ENCODE measurements at regions not wholly inside any gene's neighbourhood (a gene's known extent, or its start where the extent isn't known, plus 50 kb on each side); places are given as distances from the start of the nearest gene placed in this dataset.
"Not testable (repeated sequence)": the region's sequence is repeated elsewhere in the genome, so short reads cannot be mapped to it uniquely, and the experiment has no call there.

DNA sequence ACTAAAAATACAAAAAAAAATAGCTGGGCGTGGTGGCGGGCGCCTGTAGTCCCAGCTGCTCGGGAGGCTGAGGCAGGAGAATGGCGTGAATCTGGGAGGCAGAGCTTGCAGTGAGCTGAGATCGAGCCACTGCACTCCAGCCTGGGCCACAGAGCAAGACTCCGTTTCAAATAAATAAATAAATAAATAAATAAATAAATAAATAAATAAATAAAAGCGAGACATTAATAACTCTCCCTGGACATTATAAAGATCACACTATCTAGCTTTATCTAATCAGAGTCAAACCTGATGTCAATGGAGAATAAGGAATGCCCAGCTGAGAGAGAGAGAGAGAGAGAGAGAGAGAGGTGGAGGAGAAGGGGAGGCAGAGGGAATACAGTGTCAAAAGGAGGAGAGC, 476.2 kb downstream of the FBXO15 start:
- not testable (repeated sequence) for H3K36me3 Mint-ChIP-seq; H3K27me3 Mint-ChIP-seq; DNase-seq (ENCODE audit: low spot score); H3K4me3 Mint-ChIP-seq; H3K9me3 Mint-ChIP-seq; H3K4me1 Mint-ChIP-seq (ENCODE audit: low read depth in 2 of 2); H3K27ac Mint-ChIP-seq; ATAC-seq

DNA sequence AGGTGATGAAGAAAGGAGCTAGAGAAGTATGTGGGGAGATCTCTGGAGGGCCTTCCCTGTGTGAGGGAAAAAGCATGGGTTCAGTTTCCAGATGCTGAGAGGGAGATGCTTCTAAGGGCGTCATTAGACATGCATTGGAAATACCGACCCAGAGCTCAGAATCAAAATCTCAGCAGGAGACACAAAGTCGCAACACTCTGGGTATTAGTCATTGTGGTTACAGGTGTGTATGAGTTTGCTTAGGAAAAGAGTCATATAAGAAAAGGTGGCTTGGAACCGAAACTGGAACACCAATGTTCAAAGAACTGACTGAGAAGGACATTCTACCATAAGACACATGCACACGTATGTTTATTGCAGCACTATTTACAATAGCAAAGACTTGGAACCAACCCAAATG, 477.1 kb downstream of the FBXO15 start:
- DNase-seq (ENCODE audit: low spot score) = no peak
- Mint-ChIP-seq H3K27ac (no peak overlapping the region), H3K27me3 (no peaks in the 10 kb centered on the region), H3K9me3 (peaks cover 7% of the 10 kb centered on the region), H3K36me3 (no peaks in the 10 kb centered on the region), H3K4me1 (ENCODE audit: low read depth in 2 of 2) (no peaks in the 10 kb centered on the region), H3K4me3 (no peak overlapping the region)
- ATAC-seq = no peak

DNA sequence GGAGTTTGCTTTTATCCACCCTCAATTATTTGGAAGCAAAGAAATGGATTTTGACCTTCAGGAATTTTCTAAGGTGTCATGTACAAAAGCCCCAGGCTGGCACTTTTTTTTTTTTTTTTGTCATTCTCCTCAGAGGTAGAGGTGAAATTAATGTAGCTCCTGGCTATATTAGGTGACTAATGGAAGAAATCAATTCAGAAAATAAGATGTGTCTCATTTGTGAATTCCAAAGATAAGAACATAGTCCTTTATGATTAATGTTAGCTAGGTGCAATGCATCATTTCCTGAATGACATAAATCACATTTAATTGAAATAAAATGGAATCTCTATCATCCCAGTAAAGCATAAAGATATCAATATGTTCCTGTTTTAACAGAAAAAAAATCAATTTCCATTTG, 477.6 kb downstream of the FBXO15 start:
- no peaks in the 10 kb centered on the region for H3K36me3 Mint-ChIP-seq
- no peak for ATAC-seq
- H3K4me1 Mint-ChIP-seq (ENCODE audit: low read depth in 2 of 2) = no peaks in the 10 kb centered on the region
- H3K9me3 Mint-ChIP-seq = peaks cover 7% of the 10 kb centered on the region
- no peak overlapping the region for H3K4me3 Mint-ChIP-seq
- no peaks in the 10 kb centered on the region for H3K27me3 Mint-ChIP-seq
- H3K27ac Mint-ChIP-seq = no peak overlapping the region
- no peak for DNase-seq (ENCODE audit: low spot score)

DNA sequence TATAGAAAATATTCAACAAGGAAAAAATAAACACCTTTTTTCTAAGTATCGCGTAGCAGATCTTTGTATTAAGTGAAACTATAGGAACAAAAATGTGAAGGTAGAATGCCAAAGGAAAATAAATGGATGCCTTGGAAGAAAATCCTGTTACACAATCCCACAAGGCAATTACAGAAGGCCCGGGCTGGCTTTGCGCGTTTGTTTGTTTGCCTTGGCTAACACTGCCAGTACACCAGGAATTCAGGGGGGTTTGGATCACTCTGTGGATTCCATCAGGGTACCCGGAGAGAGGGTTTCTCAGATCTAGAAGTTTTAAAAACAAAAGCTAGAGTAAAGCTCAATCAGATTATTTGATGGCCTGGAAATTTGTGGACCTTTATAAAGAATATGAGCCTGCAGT, 478.3 kb downstream of the FBXO15 start:
- no peak overlapping the region for H3K4me3 Mint-ChIP-seq
- ATAC-seq = no peak

DNA sequence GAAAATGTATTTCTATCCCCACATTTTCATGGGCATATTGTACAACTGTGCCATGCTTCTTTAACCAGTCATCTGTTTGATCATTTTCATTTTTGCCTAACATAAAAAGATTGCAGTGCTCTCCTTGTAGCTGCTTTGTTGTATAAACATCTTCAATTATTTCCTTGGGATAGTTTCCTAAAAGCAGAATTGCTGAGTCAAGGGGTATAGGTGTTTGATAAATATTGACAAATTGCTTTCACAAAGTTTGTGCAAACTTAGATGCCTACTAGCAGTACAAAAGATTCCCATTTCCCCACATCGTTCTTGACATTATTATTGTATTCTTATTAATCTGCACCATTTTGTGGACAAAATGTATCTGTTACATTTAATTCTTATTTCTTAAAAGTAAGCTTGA, 479.6 kb downstream of the FBXO15 start:
- no peaks in the 10 kb centered on the region for H3K4me1 Mint-ChIP-seq (ENCODE audit: low read depth in 2 of 2)
- H3K27me3 Mint-ChIP-seq = no peaks in the 10 kb centered on the region
- DNase-seq (ENCODE audit: low spot score) (no peak), ATAC-seq (no peak)
- H3K9me3 Mint-ChIP-seq = peaks cover 7% of the 10 kb centered on the region
- no peak overlapping the region for H3K4me3 Mint-ChIP-seq
- no peaks in the 10 kb centered on the region for H3K36me3 Mint-ChIP-seq
- H3K27ac Mint-ChIP-seq = no peak overlapping the region

More for the DNA sequence above, 478.3 kb downstream of the FBXO15 start:
- Mint-ChIP-seq H3K27ac (no peak overlapping the region), H3K9me3 (peaks cover 7% of the 10 kb centered on the region), H3K27me3 (no peaks in the 10 kb centered on the region), H3K4me1 (ENCODE audit: low read depth in 2 of 2) (no peaks in the 10 kb centered on the region), H3K36me3 (no peaks in the 10 kb centered on the region)
- no peak for DNase-seq (ENCODE audit: low spot score)

DNA sequence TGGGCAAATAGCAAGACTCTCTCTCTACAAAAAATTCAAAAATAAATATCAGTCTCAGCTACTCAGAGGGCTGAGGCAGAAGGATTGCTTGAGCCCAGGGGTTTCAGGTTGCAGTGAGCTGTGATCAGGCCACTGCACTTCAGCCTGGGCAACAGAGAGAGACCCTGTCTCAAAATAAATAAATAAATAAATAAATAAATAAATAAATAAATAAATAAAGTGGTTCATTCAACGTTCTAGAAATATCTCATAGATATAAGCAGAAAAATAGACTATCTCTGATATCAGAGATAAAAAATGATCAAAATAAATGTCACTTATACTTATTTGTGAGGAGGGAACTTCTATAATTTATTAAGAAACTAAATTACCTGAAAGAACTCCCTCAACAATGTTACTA, 480.9 kb downstream of the FBXO15 start:
- Mint-ChIP-seq H3K4me3 (no peak overlapping the region), H3K9me3 (peaks cover 7% of the 10 kb centered on the region), H3K27ac (no peak overlapping the region), H3K36me3 (no peaks in the 10 kb centered on the region), H3K27me3 (no peaks in the 10 kb centered on the region), H3K4me1 (ENCODE audit: low read depth in 2 of 2) (no peaks in the 10 kb centered on the region)
- ATAC-seq = no peak
- DNase-seq (ENCODE audit: low spot score) = no peak

DNA sequence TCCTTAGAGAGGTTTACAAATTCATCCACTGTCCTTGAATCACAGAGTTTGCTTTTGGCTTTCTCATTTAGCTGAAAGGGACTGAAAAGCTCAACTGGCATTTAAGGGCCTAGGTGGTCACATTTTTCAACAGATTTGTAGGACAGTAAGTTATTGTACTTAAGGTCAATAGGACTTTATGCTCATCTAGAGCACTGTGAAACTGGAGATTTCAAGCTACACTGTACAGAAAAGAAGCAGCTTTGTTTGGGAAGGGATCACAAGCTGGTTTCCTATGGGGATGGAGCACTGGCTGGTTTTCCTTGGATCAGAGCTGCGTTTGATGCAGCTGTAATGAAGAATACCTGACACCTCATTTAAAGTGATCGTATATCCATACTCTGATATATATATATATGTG, 482.7 kb downstream of the FBXO15 start:
- Mint-ChIP-seq H3K9me3 (peaks cover 7% of the 10 kb centered on the region), H3K27ac (no peak overlapping the region), H3K27me3 (no peaks in the 10 kb centered on the region), H3K36me3 (no peaks in the 10 kb centered on the region), H3K4me3 (no peak overlapping the region), H3K4me1 (ENCODE audit: low read depth in 2 of 2) (no peaks in the 10 kb centered on the region)
- DNase-seq (ENCODE audit: low spot score) (no peak), ATAC-seq (no peak)

DNA sequence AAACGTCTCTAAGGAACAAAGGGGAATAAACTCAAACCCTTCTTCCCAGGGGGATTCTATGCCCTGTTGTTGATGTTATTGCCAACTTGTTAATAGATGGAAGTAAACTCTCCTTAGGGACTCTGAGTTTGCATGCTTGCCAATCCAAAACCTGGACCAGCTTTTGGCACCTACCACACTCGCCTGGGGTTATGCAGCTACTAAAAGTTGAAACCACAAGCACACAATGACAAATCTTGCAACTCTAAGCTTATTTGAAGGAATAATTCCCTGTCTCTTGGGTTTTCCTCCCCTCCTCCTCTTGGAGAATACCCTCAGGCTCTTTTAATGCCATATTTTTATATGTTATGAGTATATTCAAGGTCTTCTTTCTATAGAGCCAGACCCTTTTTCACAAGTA, 484.1 kb downstream of the FBXO15 start:
- no peak for DNase-seq (ENCODE audit: low spot score)
- no peak overlapping the region for H3K4me3 Mint-ChIP-seq
- no peaks in the 10 kb centered on the region for H3K27me3 Mint-ChIP-seq
- no peaks in the 10 kb centered on the region for H3K36me3 Mint-ChIP-seq
- no peaks in the 10 kb centered on the region for H3K4me1 Mint-ChIP-seq (ENCODE audit: low read depth in 2 of 2)
- ATAC-seq = no peak
- peaks cover 10% of the 10 kb centered on the region for H3K9me3 Mint-ChIP-seq
- no peak overlapping the region for H3K27ac Mint-ChIP-seq

DNA sequence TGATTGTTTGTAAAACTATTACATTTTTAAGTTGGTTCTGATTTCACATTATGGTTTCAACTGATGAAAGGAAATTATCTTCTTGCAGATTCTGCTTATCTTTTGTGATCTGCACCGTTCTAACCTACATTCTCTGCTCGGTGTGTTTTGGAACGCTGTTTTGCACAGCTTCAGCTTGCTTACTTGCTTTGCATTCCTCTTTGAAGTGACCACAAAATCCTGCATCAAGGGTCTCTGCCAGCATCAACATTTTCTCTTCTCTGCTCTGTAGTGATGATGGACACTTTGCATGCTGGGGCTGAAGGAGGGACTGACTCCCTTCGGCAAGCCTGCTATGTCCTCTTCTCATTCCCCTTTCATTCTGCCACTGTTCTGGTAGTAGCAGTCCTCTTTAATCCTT, 485.2 kb downstream of the FBXO15 start:
- no peaks in the 10 kb centered on the region for H3K4me1 Mint-ChIP-seq (ENCODE audit: low read depth in 2 of 2)
- ATAC-seq = no peak

DNA sequence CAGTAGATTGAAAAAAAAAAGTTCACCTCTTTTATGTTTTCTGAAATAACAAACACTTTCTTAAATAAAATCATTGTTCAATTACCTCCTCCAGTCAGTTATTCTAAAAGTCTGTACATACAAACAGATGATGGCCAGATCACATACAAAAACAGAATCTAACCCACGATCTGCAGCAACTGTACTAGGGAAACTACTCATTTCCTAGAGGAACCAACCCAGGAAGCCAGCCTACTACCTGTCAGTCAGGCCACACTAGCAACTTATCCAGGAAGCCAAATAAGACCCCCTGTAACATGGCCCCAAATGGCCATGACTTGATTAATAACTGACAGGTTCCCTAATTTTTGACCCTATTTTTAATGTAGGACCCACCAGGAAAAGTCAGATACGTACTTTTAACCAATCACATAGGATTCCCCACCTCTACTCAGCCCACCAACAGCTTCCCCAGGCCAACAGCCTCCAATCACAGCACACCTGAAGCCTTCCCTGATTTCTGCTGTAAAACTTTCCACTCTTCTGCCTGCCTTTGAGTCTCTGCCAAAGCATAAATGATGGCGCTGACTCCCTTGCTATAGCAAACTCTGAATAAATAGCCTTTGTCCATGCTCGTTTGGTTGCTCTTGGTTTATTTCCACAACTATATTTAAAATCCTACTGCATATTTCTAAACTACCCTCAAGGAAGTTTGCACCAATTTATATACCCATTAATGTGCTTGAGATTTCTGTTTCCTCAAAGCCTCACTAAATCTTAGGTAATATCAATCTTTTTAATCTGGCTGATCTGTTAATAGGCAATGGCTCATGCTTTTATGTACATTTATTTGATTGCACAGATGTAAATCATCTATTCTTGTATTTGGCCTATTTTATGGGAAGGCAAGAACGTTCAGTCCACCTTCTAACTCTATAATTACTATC, 486.4 kb downstream of the FBXO15 start:
- DNase-seq (ENCODE audit: low spot score) = no peak
- no peaks in the 10 kb centered on the region for H3K27me3 Mint-ChIP-seq
- H3K4me1 Mint-ChIP-seq (ENCODE audit: low read depth in 2 of 2) = no peaks in the 10 kb centered on the region
- no peaks in the 10 kb centered on the region for H3K36me3 Mint-ChIP-seq
- H3K27ac Mint-ChIP-seq = no peak overlapping the region
- no peak overlapping the region for H3K4me3 Mint-ChIP-seq
- peaks cover 13% of the 10 kb centered on the region for H3K9me3 Mint-ChIP-seq
- no peak for ATAC-seq

More for the DNA sequence above, 485.2 kb downstream of the FBXO15 start:
- H3K9me3 Mint-ChIP-seq = peaks cover 13% of the 10 kb centered on the region
- H3K4me3 Mint-ChIP-seq = no peak overlapping the region
- no peaks in the 10 kb centered on the region for H3K36me3 Mint-ChIP-seq
- no peak for DNase-seq (ENCODE audit: low spot score)
- H3K27ac Mint-ChIP-seq = no peak overlapping the region
- H3K27me3 Mint-ChIP-seq = no peaks in the 10 kb centered on the region

DNA sequence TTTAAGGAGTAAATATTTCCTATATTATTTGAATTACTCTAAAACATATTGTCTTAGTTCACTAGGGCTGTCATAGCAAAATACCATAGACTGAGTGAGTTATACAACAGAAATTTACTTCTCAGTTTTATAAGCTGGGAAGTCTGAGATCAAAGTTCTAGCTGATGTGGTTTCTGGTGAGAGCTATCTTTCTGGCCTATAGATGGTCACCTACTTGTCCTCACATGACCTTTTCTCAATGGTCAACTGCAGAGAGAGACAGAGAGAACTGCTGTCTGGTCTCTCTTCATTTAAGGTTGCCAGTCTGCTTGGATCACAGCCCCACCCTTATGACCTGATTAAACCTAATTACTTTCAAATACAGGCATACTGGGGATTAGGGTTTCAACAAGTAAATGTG, 490.9 kb downstream of the FBXO15 start:
- no peak for ATAC-seq
- peaks cover 18% of the 10 kb centered on the region for H3K9me3 Mint-ChIP-seq

DNA sequence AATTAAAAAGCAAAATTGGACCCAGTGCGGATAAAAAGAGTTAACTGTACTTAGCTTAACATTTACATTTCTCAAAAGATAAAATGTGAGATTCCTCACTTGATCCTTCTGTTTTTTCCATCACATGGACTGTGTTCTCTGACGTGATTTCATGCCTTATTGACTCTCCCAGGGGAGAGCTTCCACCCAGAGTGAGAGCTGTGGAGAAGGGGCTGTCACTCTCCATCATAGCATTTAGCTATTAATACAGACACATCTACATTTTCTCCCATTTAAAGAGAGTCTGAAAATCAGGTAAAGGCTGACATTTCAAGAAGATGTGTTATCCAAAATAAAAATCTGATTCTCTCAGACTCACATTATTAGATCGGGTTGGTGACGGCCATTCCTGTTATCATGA, 493.8 kb downstream of the FBXO15 start:
- Mint-ChIP-seq H3K36me3 (no peaks in the 10 kb centered on the region), H3K27me3 (no peaks in the 10 kb centered on the region), H3K9me3 (peaks cover 8% of the 10 kb centered on the region), H3K27ac (no peak overlapping the region), H3K4me3 (no peak overlapping the region), H3K4me1 (ENCODE audit: low read depth in 2 of 2) (no peaks in the 10 kb centered on the region)
- ATAC-seq (no peak), DNase-seq (ENCODE audit: low spot score) (no peak)

More for the DNA sequence above, 490.9 kb downstream of the FBXO15 start:
- no peak for DNase-seq (ENCODE audit: low spot score)
- Mint-ChIP-seq H3K4me1 (ENCODE audit: low read depth in 2 of 2) (no peaks in the 10 kb centered on the region), H3K4me3 (no peak overlapping the region), H3K27me3 (no peaks in the 10 kb centered on the region), H3K36me3 (no peaks in the 10 kb centered on the region), H3K27ac (no peak overlapping the region)

DNA sequence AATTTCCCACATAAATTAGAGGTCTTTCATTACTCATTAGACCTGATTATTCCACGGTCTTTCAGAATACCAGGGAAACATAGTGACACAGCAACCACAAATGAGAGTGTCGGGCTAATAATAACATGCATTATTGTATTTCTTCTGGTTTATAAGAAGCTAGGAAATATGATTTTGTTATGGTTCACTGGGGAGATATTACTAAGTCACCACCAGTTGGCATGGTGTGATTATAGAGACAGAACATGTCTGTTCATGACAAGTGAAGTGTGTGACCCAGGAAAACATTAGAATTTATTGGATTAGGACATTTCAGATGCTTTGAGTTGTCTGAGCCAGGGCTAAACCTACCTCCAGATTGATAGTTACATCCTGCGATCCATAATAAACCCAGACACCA, 494.4 kb downstream of the FBXO15 start:
- H3K9me3 Mint-ChIP-seq = peaks cover 8% of the 10 kb centered on the region
- ATAC-seq (no peak), DNase-seq (ENCODE audit: low spot score) (no peak)
- no peaks in the 10 kb centered on the region for H3K36me3 Mint-ChIP-seq
- no peaks in the 10 kb centered on the region for H3K27me3 Mint-ChIP-seq
- no peaks in the 10 kb centered on the region for H3K4me1 Mint-ChIP-seq (ENCODE audit: low read depth in 2 of 2)
- H3K27ac Mint-ChIP-seq = no peak overlapping the region
- H3K4me3 Mint-ChIP-seq = no peak overlapping the region

DNA sequence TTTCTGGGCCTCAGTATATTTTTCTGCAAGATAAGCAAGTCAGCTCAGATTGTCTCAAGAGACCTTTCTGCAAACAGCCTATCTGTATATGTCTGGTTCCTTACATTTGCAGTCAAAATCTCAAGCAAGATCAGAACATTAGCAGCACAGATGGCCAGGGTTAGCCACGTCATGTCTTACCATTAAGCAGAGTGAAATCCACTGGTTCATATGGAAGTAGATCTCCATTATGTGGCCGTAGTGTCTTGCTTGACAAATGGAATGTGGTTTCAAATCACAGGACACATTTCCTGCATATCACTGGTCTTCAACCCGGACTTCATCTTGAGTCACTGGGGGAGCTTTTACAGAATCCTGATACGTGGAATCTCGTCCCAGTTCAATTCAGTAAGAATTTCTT, 500.2 kb downstream of the FBXO15 start:
- DNase-seq (ENCODE audit: low spot score) (no peak), ATAC-seq (no peak)
- no peaks in the 10 kb centered on the region for H3K27me3 Mint-ChIP-seq
- peaks cover 4% of the 10 kb centered on the region for H3K9me3 Mint-ChIP-seq
- H3K36me3 Mint-ChIP-seq = peaks cover 6% of the 10 kb centered on the region
- no peak overlapping the region for H3K27ac Mint-ChIP-seq
- H3K4me1 Mint-ChIP-seq (ENCODE audit: low read depth in 2 of 2) = no peaks in the 10 kb centered on the region
- H3K4me3 Mint-ChIP-seq = no peak overlapping the region

DNA sequence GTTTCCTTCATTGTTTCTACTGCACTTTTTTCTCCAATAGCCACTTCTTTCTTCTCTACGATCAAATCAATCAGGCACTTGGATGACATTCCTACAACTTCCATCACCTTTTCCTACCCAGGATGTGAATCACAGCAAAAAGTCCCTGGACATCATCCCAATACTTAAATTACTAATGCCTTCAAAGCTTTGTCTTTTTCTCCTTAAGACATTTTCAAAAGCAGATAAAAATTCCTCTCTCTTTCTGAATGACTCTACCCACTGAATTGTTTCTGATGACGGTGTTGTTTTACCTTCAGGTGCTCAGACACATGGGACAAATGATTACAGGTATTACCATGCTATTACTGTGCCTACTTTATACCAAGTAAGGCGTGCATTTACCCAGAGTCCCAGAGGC, 500.9 kb downstream of the FBXO15 start:
- ATAC-seq = no peak
- no peaks in the 10 kb centered on the region for H3K4me1 Mint-ChIP-seq (ENCODE audit: low read depth in 2 of 2)
- peaks cover 4% of the 10 kb centered on the region for H3K9me3 Mint-ChIP-seq
- peaks cover 6% of the 10 kb centered on the region for H3K36me3 Mint-ChIP-seq
- no peak overlapping the region for H3K4me3 Mint-ChIP-seq
- no peak overlapping the region for H3K27ac Mint-ChIP-seq
- no peak for DNase-seq (ENCODE audit: low spot score)
- no peaks in the 10 kb centered on the region for H3K27me3 Mint-ChIP-seq

Measured in natural killer cell treated with Interleukin-12 subunit alpha and Interleukin-12 subunit beta and Interleukin-15 and Interleukin-18, amount 100 ng/mL, for 72 hours (primary cell).